SK-N-MC (cell line): ENCODE measurements at regions not wholly inside any gene's neighbourhood (a gene's known extent, or its start where the extent isn't known, plus 50 kb on each side); places are given as distances from the start of the nearest gene placed in this dataset.

Experiments used
- DNase-seq: peaks from one replicate; pipeline ENCODE4 v3.0.0-alpha.2; 2011; ENCODE audit warnings: low read depth, low spot score
- H3K27ac ChIP-seq: fragments of 200-600 bp; sonication (generic); 2 replicates; pipeline ENCODE4 v1.5.1; 2016; ENCODE audit warnings: mixed run types
- H3K36me3 ChIP-seq: fragments of 200-600 bp; sonication (generic); 2 replicates; pipeline ENCODE4 v1.6.1; 2017; ENCODE audit warnings: antibody characterized with exemption, low read length, mixed read lengths; ENCODE audit not compliant: insufficient read depth
- H3K4me3 ChIP-seq: fragments of 200-600 bp; sonication (generic); 2 replicates; pipeline ENCODE4 v1.5.1; 2016
- H3K9ac ChIP-seq: fragments of 200-600 bp; sonication (generic); 2 replicates; pipeline ENCODE4 v1.8.0; 2017; ENCODE audit warnings: mixed run types, mixed read lengths; ENCODE audit not compliant: insufficient read length
- H3K9me3 ChIP-seq: fragments of 200-600 bp; sonication (generic); 2 replicates; pipeline ENCODE4 v1.6.1; 2017; ENCODE audit warnings: low read depth, mild to moderate bottlenecking, antibody characterized with exemption, low read length, moderate library complexity, mixed read lengths
- EZH2 ChIP-seq: fragments of 200-600 bp; sonication (generic); IDR thresholded peaks from one replicate; pipeline ENCODE4 v1.6.1; 2017; ENCODE audit warnings: antibody characterized with exemption
- FOXP2 ChIP-seq: optimal IDR thresholded peaks from 2 replicates; pipeline ENCODE3; 2011; ENCODE audit warnings: mild to moderate bottlenecking, moderate library complexity; ENCODE audit not compliant: insufficient read depth; ENCODE audit errors: extremely low read length, control extremely low read depth
- POLR2AphosphoS5 ChIP-seq: IDR thresholded peaks from 2 replicates; pipeline ENCODE4 v1.6.1; 2012; ENCODE audit warnings: mild to moderate bottlenecking, low read depth, low read length, borderline replicate concordance

DNA sequence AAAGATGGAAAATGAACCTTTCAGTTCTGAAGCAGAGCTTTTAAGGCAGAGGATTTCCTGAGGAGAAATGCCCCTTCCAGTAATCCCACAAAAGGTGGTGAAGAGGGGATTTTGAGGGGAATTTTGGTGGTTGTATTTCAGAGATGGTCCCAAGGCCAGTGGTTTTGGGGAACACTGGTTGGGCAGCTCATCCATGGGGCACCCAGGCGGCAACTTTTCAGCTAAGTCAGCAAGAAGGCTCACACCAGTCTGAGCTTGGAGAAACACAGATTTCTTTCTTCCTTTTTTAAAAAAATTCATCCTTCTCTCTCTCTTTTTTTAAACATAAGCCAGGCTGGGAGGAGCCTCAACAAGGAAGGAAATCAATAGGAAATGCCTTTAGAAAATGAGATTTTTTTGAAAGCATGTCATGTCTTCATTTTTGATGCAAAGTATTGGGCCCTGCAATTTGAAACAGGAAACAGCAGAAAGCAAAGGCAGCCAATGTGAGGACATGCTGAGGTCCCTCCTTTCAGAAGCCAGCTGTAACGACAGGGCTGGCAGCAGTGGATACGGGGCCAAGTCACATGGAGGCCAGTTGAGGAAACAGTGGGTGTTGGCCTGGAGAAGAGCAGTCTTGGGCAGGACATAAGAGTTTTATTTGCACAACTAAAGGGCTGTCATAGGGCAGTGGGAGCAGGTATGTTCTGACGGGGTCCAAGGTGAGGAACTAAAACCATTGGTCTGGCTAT is 155.3 kb upstream of the KLF4 start:
- no peak overlapping the region for H3K27ac ChIP-seq
- no peaks in the 10 kb centered on the region for H3K36me3 ChIP-seq
- H3K9me3 ChIP-seq = no peaks in the 10 kb centered on the region
- no peak for DNase-seq
- H3K9ac ChIP-seq = no peak overlapping the region
- no peak overlapping the region for H3K4me3 ChIP-seq
- TF ChIP-seq EZH2 (no peak), POLR2AphosphoS5 (no peak), FOXP2 (no peak)

DNA sequence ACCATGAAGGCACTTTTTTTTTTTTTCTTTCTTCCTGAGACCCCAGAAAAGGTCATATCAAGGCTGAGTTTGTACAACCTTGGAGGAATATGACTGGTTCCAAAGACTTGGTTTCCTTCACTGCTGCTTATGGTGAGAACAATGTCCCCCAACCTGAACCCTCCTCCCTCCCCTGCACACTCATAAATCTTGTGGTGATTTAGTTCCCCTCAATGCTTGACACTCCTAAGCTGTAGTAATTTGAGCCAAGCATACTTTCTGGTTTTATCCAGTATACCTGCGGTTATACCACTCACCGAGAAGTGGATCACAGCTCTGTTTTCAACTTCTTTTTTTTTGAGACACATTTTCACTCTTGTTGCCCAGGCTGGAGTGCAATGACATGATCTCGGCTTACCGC is 149.9 kb upstream of the KLF4 start:
- H3K4me3 ChIP-seq = no peak overlapping the region
- no peaks in the 10 kb centered on the region for H3K9me3 ChIP-seq
- H3K36me3 ChIP-seq = no peaks in the 10 kb centered on the region
- DNase-seq = no peak
- no peak for TF ChIP-seq FOXP2
- no peak for TF ChIP-seq POLR2AphosphoS5
- no peak for TF ChIP-seq EZH2
- no peak overlapping the region for H3K27ac ChIP-seq
- no peak overlapping the region for H3K9ac ChIP-seq

DNA sequence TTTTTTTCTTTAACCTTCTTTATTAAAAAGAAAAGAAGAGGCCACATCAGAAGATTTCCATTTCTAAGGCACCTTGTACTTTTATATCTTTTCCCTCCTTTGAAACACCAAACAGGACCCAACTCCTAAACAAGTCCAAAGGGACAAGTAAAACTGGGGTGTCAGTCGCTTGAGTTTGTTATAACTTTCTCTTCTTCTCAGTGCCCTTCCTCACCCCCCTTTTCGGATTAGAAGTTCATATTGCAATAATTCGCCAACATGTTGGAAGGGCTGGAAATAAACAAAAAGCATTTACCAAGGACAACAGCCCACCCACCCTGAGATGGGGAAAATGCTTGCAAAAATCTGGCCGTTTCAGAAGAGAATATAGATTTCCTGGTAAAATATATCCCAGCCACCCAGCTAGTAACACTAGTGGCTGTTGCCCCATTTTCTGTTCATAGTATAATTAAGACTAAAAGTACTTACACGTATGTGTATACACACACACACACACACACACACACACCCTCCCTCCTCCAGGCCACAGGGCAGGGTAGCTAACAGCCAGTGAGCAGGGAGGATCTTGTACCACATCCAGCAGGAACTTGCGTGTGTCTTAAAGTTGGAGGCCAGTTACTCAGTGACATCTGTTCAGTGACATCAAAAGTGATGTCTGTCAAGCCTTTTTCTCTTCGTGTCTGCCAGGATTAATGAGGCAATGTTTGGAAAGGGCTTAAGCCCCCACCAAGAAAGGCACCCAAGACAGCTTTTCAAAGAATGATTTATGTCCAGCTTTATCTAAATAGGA is 149.1 kb upstream of the KLF4 start:
- no peak overlapping the region for H3K9ac ChIP-seq
- H3K9me3 ChIP-seq = no peaks in the 10 kb centered on the region
- no peaks in the 10 kb centered on the region for H3K36me3 ChIP-seq
- H3K4me3 ChIP-seq = peak overlapping the region; percentile 15; the same call in 1 of the 2 replicates
- no peak for DNase-seq
- TF ChIP-seq POLR2AphosphoS5 = no peak
- TF ChIP-seq FOXP2 = no peak
- H3K27ac ChIP-seq = no peak overlapping the region

DNA sequence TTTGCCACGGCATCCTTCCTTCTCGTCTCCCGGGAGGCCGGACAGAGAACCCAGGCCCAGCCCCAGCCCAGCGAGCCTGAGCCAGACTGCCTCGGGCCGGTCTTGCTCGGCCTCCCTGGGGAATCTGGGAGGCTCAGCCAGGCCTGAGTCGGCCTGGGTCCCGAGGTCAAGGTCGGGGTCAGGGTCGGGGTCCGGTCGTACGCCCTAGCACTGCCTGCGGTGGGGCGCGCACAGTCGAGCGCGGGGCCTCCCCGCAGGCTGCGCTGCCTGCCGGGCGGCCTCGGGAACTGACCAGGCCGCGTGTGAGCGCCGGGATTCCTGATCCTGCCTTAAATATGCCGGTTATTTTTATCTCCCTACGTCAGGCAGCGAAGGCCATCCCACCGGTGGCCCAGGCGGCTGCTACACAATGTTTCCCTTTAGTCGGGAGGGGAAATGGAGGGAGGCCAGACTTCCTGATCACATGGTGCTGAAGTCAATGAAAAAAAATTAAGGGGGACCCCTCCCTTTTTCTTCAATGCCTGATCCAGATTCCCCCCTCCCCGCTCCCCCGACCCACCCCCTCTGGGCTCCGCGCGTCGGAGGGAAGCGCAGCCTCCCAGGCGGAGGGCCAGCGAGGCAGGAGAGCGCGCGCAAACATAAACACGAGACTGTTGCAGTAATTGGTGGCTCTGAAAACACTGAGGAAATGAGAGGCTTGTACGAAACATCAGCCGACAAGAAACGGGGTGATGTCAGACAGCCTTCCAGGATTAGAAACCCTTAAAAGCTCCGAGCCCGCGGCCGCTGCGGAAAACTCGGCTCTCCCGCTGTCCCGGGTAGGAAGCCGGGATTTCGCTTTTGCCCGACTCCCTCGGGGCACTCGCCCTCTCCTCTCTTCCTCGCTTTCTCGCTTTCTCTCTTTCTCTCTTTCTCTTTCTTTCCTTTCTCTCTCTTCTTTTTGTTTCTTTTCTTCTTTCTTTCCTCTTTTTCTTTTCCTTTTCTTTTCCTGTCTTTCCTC is 148.2 kb upstream of the KLF4 start:
- Histone ChIP-seq H3K36me3 (no peaks in the 10 kb centered on the region), H3K9ac (no peak overlapping the region), H3K4me3 (peak overlapping the region; percentile 66), H3K27ac (no peak overlapping the region), H3K9me3 (no peaks in the 10 kb centered on the region)
- no peak for TF ChIP-seq EZH2
- no peak for TF ChIP-seq POLR2AphosphoS5
- TF ChIP-seq FOXP2 = no peak
- DNase-seq = no peak

DNA sequence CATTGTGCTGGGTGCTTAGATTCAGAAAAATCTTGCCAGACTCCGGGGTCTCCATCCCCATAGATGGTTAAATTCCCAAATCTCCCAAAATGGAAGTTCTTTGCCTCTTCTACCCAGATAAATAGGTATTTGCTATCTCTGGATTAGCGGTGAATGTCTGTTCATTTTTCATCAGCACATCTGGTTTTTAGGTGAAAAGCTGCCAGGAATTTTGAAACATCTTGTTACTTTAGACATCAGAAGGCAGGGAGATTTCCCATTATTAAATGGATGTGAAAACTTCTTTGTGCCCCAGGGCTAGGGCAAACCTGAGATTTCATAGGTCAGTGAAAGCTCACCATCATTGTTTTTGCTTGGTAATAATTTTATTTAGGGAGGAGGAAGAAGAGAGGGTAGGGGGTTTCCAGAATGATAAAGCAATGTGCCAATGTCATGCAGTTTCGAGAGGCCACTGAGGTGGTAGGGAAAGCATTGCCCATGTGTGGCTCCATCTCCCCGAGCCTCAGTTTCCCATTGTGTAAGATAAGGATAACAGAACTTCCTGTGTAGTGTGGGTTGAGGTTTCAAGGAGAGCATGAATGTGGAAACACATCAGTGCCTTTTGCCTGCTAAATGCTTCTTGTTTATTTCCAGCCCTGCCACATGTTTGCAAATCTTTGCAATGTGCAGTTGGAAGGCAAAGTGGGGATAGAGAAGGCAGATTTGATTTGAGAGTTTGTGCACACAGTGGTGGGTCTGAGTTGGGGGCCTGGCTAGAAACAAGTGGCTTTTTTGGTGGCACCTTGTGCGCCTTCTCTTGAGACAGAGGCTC is 147.2 kb upstream of the KLF4 start:
- H3K4me3 ChIP-seq = no peak overlapping the region
- H3K27ac ChIP-seq = no peak overlapping the region

DNA sequence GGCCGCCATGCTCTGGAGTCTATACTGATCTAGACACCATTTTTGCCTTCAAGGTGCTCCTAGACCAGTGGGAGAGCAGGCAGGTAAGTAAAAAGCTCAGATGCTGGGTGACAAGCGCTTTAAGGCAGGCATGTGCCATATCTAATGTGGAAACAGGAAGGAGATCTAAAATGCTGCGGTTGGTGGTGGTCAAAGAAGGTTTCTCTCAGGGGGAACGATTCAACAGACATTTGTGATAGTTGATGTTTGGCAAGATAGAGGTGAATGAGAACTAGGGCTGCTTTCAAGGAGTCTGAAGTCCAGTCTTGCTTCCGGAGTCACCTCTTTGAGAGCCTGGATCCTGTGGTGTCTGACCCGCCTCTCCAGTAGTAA is 146.2 kb upstream of the KLF4 start:
- no peaks in the 10 kb centered on the region for H3K9me3 ChIP-seq
- H3K9ac ChIP-seq = no peak overlapping the region
- H3K36me3 ChIP-seq = no peaks in the 10 kb centered on the region
- H3K27ac ChIP-seq = no peak overlapping the region
- DNase-seq = no peak
- TF ChIP-seq EZH2 = no peak
- TF ChIP-seq POLR2AphosphoS5 = no peak
- no peak for TF ChIP-seq FOXP2
- H3K4me3 ChIP-seq = no peak overlapping the region

More for the DNA sequence above, 147.2 kb upstream of the KLF4 start:
- Histone ChIP-seq H3K9me3 (no peaks in the 10 kb centered on the region), H3K36me3 (no peaks in the 10 kb centered on the region), H3K9ac (no peak overlapping the region)
- no peak for DNase-seq
- TF ChIP-seq EZH2 (no peak), FOXP2 (no peak), POLR2AphosphoS5 (no peak)

DNA sequence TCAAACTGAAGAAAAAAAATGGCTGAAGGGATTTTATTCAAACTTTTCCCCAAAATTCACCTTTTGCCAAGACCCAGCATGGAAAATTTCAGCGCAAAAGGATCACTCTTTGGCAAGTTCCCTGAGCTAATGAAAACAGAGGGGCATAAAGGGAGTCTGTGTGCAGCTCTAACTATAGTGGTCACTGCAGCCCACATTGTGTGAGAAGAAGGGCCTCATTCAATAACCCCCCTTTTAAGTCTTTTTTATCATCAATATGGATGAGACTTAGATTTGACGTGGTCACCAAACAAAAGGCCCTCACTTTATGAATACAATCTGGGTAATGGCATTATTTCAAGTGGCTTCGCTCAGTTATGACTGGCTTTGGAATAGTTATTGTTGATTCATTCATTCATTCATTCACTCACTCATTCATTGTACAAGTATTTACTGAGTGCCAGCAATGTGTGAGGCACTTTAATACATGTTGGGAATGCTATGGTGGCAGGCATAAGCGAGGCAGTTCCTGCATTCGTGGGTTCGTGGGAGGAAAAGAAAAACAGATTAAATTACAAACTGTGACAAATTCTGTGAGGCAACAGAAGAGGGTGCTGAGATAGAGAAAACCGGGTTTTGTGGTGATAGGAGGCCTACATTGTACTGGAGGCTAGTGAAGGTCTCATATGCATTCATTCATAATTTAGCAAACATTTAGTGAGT is 145.7 kb upstream of the KLF4 start:
- no peak overlapping the region for H3K4me3 ChIP-seq
- no peaks in the 10 kb centered on the region for H3K9me3 ChIP-seq
- no peak for DNase-seq
- no peak for TF ChIP-seq EZH2
- no peak for TF ChIP-seq POLR2AphosphoS5
- TF ChIP-seq FOXP2 = no peak
- H3K9ac ChIP-seq = no peak overlapping the region
- H3K27ac ChIP-seq = no peak overlapping the region
- no peaks in the 10 kb centered on the region for H3K36me3 ChIP-seq
